ENCODE measurements at regions not wholly inside any gene's neighbourhood (a gene's known extent, or its start where the extent isn't known, plus 50 kb on each side); places are given as distances from the start of the nearest gene placed in this dataset.
"Not testable (repeated sequence)": the region's sequence is repeated elsewhere in the genome, so short reads cannot be mapped to it uniquely, and the experiment has no call there.

- DNase-seq = no peak
- peaks cover 3% of the 10 kb centered on the region for H3K4me1 Mint-ChIP-seq
- H3K27ac Mint-ChIP-seq = no peak overlapping the region
- H3K4me3 Mint-ChIP-seq = no peak overlapping the region
- intact Hi-C loops (cut with micrococcal nuclease) = no loop called here
- peaks cover 4% of the 10 kb centered on the region for H3K27me3 Mint-ChIP-seq
- H3K36me3 Mint-ChIP-seq (ENCODE audit: low read depth) = no peaks in the 10 kb centered on the region
- no peaks in the 10 kb centered on the region for H3K9me3 Mint-ChIP-seq
Observed at GRCh38 chr1:224548676-224549075, 67.4 kb upstream of the CNIH3 start.

- H3K4me3 Mint-ChIP-seq; H3K27me3 Mint-ChIP-seq; intact Hi-C loops (cut with micrococcal nuclease); H3K4me1 Mint-ChIP-seq; H3K9me3 Mint-ChIP-seq; H3K36me3 Mint-ChIP-seq (ENCODE audit: low read depth); H3K27ac Mint-ChIP-seq; DNase-seq: not testable (repeated sequence)
Observed at GRCh38 chr1:224551189-224551588, 64.9 kb upstream of the CNIH3 start.

DNA sequence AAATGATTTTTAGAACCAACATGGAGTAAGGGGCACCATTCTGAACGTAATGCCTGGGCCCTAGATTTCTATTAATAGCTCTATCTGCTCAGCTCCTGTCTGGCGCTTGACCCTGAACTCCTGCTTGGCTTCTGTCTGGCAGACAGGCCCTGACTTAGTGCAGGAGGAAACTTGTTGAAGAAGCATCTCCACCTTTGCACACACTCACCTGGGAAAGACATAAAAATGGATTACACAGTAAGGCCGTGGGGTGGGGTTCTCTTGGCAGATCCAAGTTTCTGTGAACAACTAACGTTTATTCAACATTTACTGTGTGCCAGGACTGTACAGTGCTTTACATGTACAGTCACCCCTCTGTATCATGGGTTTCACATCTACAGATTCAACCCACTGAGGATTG is 62.1 kb upstream of the CNIH3 start:
- Mint-ChIP-seq H3K4me1 (no peaks in the 10 kb centered on the region), H3K4me3 (no peak overlapping the region), H3K9me3 (no peaks in the 10 kb centered on the region)

DNA sequence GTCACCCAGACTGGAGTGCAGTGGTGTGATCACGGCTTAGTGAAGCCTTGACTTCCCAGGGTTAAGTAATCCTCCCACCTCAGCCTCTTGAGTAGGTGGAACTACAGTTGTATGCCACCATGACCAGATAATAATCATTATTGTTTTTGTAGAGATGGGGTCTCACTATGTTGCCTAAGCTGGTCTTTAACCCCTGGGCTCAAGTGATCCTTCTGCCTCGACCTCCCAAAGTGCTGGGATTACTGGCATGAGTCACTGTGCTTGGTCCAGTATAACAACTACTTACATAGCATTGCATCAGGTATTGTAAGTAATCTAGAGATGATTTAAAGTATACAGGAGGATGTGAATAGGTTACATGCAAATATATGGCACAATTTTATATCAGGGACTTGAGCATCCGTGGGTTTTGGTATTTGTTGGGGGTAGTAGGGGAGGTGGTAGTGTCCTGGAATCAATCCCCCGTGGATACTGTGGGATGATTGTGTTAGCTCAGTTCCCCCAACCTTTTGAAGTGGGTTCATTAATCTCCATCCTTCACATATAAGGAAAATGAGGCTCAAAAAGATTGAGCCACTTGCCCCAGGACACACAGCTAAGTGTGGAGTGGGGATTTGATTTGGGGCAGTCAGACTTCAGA is 61.4 kb upstream of the CNIH3 start:
- no peak overlapping the region for H3K27ac Mint-ChIP-seq
- no peak for DNase-seq
- H3K4me1 Mint-ChIP-seq = no peaks in the 10 kb centered on the region
- H3K9me3 Mint-ChIP-seq = no peaks in the 10 kb centered on the region
- no peaks in the 10 kb centered on the region for H3K36me3 Mint-ChIP-seq (ENCODE audit: low read depth)
- intact Hi-C loops (cut with micrococcal nuclease) = no loop called here
- H3K27me3 Mint-ChIP-seq = peaks cover 2% of the 10 kb centered on the region
- H3K4me3 Mint-ChIP-seq = no peak overlapping the region

More for the DNA sequence above, 62.1 kb upstream of the CNIH3 start:
- Mint-ChIP-seq H3K27ac (no peak overlapping the region), H3K36me3 (ENCODE audit: low read depth) (no peaks in the 10 kb centered on the region), H3K27me3 (peaks cover 2% of the 10 kb centered on the region)
- no peak for DNase-seq
- intact Hi-C loops (cut with micrococcal nuclease) = no loop called here

GRCh38 chr1:224558904-224559303 is 57.2 kb upstream of the CNIH3 start:
- H3K4me3 Mint-ChIP-seq = no peak overlapping the region
- no peak for DNase-seq
- H3K4me1 Mint-ChIP-seq = no peaks in the 10 kb centered on the region
- H3K27ac Mint-ChIP-seq = no peak overlapping the region
- no peaks in the 10 kb centered on the region for H3K36me3 Mint-ChIP-seq (ENCODE audit: low read depth)
- intact Hi-C loops (cut with micrococcal nuclease) = no loop called here
- no peaks in the 10 kb centered on the region for H3K9me3 Mint-ChIP-seq
- peaks cover 6% of the 10 kb centered on the region for H3K27me3 Mint-ChIP-seq

DNA sequence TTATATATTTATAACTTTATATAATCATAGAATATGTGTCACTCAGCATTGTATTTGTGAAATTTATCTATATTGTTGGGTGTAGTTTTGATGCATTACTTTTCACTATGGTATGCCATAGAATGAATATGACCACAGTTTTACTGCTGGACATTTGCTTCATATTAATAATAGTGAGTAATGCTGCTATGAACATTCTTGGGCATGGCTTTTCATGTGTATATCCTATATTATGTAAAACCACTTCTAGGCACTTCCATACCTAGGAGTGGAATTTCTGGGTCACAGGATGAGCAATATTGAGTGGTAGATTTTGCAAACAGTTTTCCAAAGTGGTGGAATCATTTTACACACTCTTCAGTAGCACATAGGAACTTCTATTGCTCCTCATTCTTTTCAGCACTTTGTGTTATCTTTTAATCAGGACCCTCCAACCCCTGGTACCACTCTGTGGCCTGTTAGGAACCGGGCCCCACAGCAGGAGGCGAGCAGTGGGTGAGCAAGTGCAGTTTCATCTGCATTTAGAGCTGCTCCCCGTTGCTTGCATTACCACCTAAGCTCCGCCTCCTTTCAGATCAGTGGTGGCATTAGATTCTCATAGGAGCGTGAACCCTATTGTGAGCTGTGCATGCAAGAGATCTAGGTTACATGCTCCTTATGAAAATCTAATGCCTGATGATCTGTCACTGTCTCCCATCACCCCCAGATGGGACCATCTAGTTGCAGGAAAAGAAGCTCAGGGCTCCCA is 56.0 kb upstream of the CNIH3 start:
- intact Hi-C loops (cut with micrococcal nuclease) = no loop called here
- Mint-ChIP-seq H3K36me3 (ENCODE audit: low read depth) (no peaks in the 10 kb centered on the region), H3K27me3 (peaks cover 6% of the 10 kb centered on the region), H3K4me3 (no peak overlapping the region), H3K9me3 (no peaks in the 10 kb centered on the region), H3K4me1 (no peaks in the 10 kb centered on the region), H3K27ac (no peak overlapping the region)
- no peak for DNase-seq

DNA sequence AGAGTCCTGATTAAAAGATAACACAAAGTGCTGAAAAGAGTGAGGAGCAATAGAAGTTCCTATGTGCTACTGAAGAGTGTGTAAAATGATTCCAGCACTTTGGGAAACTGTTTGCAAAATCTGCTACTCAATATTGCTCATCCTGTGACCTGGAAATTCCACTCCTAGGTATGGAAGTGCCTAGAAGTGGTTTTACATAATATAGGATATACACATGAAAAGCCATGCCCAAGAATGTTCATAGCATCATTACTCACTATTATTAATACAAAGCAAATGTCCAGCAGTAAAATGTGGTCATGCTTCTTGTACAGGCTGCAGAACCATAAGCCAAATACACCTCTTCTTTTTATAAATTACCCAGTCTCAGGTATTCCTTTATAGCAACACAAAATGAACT is 53.2 kb upstream of the CNIH3 start:
- intact Hi-C loops (cut with micrococcal nuclease); H3K9me3 Mint-ChIP-seq; H3K27me3 Mint-ChIP-seq; H3K4me1 Mint-ChIP-seq; DNase-seq; H3K36me3 Mint-ChIP-seq (ENCODE audit: low read depth); H3K4me3 Mint-ChIP-seq; H3K27ac Mint-ChIP-seq: not testable (repeated sequence)

DNA sequence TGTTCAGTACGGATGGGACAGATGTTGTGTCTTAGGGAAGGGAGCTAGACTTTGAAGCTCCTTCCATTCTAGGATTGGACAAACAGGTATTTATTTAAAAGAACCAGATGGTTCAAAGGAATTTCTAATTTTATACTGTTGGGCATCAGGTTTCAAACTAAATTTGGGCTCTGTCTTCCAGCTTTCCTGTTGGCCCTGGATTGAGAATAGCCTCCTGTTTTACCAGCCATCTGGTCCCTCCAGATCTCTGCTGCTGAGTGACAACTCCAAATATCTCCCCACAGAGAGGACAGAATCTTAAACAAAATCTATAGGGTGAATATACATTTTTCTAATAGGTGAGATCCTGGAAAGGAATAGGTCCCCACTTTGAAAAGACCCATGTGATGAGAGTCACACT is 52.5 kb upstream of the CNIH3 start:
- H3K27me3 Mint-ChIP-seq = peaks cover 5% of the 10 kb centered on the region
- H3K4me1 Mint-ChIP-seq = no peaks in the 10 kb centered on the region
- no peak overlapping the region for H3K27ac Mint-ChIP-seq
- intact Hi-C loops (cut with micrococcal nuclease) = no loop called here
- no peak for DNase-seq
- H3K36me3 Mint-ChIP-seq (ENCODE audit: low read depth) = no peaks in the 10 kb centered on the region
- peaks cover 3% of the 10 kb centered on the region for H3K9me3 Mint-ChIP-seq
- no peak overlapping the region for H3K4me3 Mint-ChIP-seq

DNA sequence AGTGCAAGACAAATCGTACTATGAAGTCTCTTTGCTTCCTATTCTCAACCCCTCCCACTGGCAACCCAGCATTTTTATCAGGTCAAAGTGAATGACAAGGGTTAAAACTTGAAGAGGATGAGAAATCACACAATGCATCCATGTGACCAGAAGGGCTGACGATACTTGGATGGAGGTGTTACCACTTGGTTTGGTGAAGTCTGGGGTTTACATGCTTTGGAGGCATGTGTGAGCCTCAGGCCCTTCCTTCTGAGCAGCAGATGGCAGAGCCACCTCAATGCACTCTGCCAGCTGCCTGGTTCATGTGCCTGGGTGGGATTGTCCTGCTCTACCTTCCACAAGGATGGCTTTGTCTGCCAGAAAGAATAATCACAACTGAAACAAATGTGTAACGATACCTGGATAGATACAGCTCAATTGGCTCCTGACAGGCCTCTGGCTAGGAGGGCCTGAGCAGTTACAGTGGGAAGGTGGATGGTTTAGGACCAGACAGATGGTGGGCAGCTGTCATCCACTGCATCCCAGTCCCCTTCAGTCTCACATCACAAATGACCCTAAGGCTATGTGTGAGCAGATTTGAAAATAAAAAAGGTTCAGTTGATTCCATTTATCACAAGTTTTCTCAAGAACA is 51.5 kb upstream of the CNIH3 start:
- peaks cover 3% of the 10 kb centered on the region for H3K9me3 Mint-ChIP-seq
- intact Hi-C loops (cut with micrococcal nuclease) = no loop called here

DNA sequence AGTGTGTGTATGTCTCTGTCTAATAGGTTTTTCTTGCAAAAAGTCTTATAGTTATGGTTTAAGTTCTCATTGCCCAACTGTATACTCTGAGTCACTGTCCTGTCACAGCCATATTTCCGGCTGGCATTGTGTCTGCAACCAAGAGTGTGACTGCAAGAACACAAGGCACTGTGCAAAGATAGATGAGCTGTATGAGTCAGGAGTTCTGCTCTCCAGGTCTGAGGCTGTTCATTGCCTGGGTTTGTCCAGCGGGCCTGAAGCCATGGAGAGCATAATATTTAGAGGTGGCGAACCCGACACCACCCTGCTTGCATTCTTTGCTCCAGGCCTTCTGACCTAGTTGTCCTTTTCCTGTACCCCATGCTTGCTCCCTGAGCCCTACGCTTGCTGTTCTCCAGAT is 50.9 kb upstream of the CNIH3 start:
- no peaks in the 10 kb centered on the region for H3K36me3 Mint-ChIP-seq (ENCODE audit: low read depth)
- peaks cover 3% of the 10 kb centered on the region for H3K9me3 Mint-ChIP-seq
- H3K4me1 Mint-ChIP-seq = no peaks in the 10 kb centered on the region
- H3K27me3 Mint-ChIP-seq = peaks cover 5% of the 10 kb centered on the region
- no peak overlapping the region for H3K4me3 Mint-ChIP-seq
- H3K27ac Mint-ChIP-seq = no peak overlapping the region
- no peak for DNase-seq
- intact Hi-C loops (cut with micrococcal nuclease) = no loop called here

More for the DNA sequence above, 51.5 kb upstream of the CNIH3 start:
- DNase-seq = no peak
- H3K27me3 Mint-ChIP-seq = peaks cover 5% of the 10 kb centered on the region
- H3K4me3 Mint-ChIP-seq = no peak overlapping the region
- no peaks in the 10 kb centered on the region for H3K4me1 Mint-ChIP-seq
- no peak overlapping the region for H3K27ac Mint-ChIP-seq
- no peaks in the 10 kb centered on the region for H3K36me3 Mint-ChIP-seq (ENCODE audit: low read depth)

GRCh38 chr1:224565611-224566406 is 50.3 kb upstream of the CNIH3 start:
- no peaks in the 10 kb centered on the region for H3K36me3 Mint-ChIP-seq (ENCODE audit: low read depth)
- peaks cover 3% of the 10 kb centered on the region for H3K9me3 Mint-ChIP-seq
- intact Hi-C loops (cut with micrococcal nuclease) = no loop called here
- no peaks in the 10 kb centered on the region for H3K4me1 Mint-ChIP-seq
- H3K27ac Mint-ChIP-seq = no peak overlapping the region
- H3K4me3 Mint-ChIP-seq = no peak overlapping the region
- H3K27me3 Mint-ChIP-seq = peaks cover 5% of the 10 kb centered on the region
- DNase-seq = no peak
